ENCODE measurements at regions not wholly inside any gene's neighbourhood (a gene's known extent, or its start where the extent isn't known, plus 50 kb on each side); places are given as distances from the start of the nearest gene placed in this dataset.

DNA sequence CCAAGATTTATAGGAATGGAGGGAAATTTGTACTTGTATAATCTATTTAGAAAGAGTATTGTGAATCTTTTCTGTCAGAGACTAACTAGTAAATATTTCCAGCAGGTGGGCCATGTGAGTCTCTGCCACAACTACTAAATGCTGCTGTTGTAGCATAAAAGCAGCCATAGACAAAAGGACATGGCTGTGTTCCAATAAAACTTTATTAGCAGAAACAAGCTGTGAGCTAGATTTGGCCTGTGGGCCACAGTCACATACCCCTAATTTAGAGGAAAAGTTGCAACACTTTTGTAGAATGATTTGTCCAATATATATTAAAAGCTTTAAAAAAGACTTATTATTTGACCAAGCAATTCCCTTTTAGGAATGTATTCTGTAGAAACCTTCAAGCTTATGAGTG, 207.2 kb downstream of the LMBRD1 start:
- TF ChIP-seq, protein P1, sequence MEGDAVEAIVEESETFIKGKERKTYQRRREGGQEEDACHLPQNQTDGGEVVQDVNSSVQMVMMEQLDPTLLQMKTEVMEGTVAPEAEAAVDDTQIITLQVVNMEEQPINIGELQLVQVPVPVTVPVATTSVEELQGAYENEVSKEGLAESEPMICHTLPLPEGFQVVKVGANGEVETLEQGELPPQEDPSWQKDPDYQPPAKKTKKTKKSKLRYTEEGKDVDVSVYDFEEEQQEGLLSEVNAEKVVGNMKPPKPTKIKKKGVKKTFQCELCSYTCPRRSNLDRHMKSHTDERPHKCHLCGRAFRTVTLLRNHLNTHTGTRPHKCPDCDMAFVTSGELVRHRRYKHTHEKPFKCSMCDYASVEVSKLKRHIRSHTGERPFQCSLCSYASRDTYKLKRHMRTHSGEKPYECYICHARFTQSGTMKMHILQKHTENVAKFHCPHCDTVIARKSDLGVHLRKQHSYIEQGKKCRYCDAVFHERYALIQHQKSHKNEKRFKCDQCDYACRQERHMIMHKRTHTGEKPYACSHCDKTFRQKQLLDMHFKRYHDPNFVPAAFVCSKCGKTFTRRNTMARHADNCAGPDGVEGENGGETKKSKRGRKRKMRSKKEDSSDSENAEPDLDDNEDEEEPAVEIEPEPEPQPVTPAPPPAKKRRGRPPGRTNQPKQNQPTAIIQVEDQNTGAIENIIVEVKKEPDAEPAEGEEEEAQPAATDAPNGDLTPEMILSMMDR (conservative IDR thresholded peaks at IDR 0.05; ENCODE audit: low read length) = no peak
- TF ChIP-seq EZH2phosphoT487 (IDR thresholded peaks at IDR 0.05; ENCODE audit: borderline replicate concordance, low read depth, low read length) = no peak
